Progenitor cell of endocrine pancreas (in vitro differentiated cells): ENCODE measurements at regions not wholly inside any gene's neighbourhood (a gene's known extent, or its start where the extent isn't known, plus 50 kb on each side); places are given as distances from the start of the nearest gene placed in this dataset.
"Not testable (repeated sequence)": the region's sequence is repeated elsewhere in the genome, so short reads cannot be mapped to it uniquely, and the experiment has no call there.

Source experiments
- DNase-seq: peaks from one replicate; pipeline ENCODE4 v3.0.0; 2021; ENCODE audit warnings: low spot score; ENCODE audit not compliant: unreplicated experiment
- H3K27ac Mint-ChIP-seq: 2 replicates; pipeline ENCODE4 v1.8.0; 2021; ENCODE audit warnings: mild to moderate bottlenecking, moderate library complexity, mixed read lengths
- H3K27me3 Mint-ChIP-seq: 2 replicates; pipeline ENCODE4 v1.8.0; 2021; ENCODE audit warnings: mixed read lengths
- H3K36me3 Mint-ChIP-seq: 2 replicates; pipeline ENCODE4 v1.8.0; 2022; ENCODE audit warnings: mixed read lengths; ENCODE audit not compliant: insufficient read depth
- H3K4me1 Mint-ChIP-seq: 2 replicates; pipeline ENCODE4 v1.8.0; 2021; ENCODE audit warnings: low read depth, mixed read lengths
- H3K4me3 Mint-ChIP-seq: 2 replicates; pipeline ENCODE4 v1.8.0; 2021; ENCODE audit warnings: low read depth, mild to moderate bottlenecking, moderate library complexity, mixed read lengths
- H3K9me3 Mint-ChIP-seq: 2 replicates; pipeline ENCODE4 v1.8.0; 2021; ENCODE audit warnings: low read depth, mixed read lengths
- TF ChIP-seq, protein P1 (sequence below): fragments of 200-600 bp; sonication (generic); IDR thresholded peaks from one replicate; pipeline ENCODE4 v1.5.0; 2021; ENCODE audit warnings: antibody characterized with exemption, mild to moderate bottlenecking; ENCODE audit not compliant: unreplicated experiment

DNA sequence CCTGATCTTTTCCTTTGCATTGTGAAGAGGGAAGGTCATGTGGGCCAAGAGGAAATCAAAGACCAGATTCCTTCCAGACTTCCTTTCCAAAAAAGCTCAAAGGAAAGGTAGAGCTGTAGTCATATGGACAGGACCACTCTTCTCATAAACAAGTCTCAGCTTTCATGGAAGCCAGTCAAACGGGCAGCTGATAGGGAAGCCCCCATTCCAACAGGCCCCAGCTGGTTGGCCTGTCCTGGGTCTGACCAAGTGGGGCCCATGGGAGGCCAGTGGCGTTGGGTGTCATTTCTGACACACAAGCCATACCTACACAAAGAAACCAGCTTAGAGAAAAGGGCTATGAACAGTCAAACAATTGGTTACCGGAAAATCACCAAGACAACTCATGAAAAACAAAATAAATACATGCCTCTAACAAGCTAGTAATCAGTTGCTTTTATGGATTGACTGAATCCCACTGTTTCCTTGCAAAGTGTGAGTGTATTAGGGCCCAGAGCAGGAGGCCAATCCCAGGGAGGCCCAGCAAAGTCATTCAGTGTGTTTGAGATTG, 149.6 kb upstream of the MAMLD1 start:
- TF ChIP-seq, protein P1, sequence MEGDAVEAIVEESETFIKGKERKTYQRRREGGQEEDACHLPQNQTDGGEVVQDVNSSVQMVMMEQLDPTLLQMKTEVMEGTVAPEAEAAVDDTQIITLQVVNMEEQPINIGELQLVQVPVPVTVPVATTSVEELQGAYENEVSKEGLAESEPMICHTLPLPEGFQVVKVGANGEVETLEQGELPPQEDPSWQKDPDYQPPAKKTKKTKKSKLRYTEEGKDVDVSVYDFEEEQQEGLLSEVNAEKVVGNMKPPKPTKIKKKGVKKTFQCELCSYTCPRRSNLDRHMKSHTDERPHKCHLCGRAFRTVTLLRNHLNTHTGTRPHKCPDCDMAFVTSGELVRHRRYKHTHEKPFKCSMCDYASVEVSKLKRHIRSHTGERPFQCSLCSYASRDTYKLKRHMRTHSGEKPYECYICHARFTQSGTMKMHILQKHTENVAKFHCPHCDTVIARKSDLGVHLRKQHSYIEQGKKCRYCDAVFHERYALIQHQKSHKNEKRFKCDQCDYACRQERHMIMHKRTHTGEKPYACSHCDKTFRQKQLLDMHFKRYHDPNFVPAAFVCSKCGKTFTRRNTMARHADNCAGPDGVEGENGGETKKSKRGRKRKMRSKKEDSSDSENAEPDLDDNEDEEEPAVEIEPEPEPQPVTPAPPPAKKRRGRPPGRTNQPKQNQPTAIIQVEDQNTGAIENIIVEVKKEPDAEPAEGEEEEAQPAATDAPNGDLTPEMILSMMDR: no peak
- Mint-ChIP-seq H3K27me3 (no peaks in the 10 kb centered on the region), H3K27ac (no peak overlapping the region), H3K36me3 (no peaks in the 10 kb centered on the region), H3K4me3 (no peak overlapping the region), H3K4me1 (peaks cover 3% of the 10 kb centered on the region), H3K9me3 (peaks cover 14% of the 10 kb centered on the region)
- DNase-seq: no peak

DNA sequence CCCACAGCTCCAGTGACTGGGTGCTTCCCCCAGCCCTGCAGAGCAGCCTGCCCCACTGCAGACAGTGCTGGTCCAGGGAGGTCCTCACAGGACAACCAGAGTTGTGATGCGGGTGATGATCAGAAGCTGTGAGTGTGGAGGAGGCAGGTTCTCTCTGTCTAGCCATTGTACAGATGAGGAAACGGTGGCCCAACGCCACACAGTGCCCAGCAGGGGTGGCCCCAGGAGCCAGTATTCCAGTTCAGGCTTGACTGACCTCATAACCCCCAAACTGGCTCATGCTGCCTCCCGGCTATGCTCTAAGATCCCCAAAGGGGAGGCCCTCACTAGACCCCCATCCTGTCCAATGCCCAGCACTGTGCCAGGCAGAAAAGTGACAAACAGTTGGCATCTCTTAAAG, 147.1 kb upstream of the MAMLD1 start:
- H3K36me3 Mint-ChIP-seq, H3K27ac Mint-ChIP-seq, H3K4me3 Mint-ChIP-seq, H3K4me1 Mint-ChIP-seq, H3K9me3 Mint-ChIP-seq, DNase-seq, H3K27me3 Mint-ChIP-seq: not testable (repeated sequence)

GRCh38 chrX:150216716-150217115, 146.4 kb upstream of the MAMLD1 start:
- no peak for DNase-seq
- peaks cover 7% of the 10 kb centered on the region for H3K9me3 Mint-ChIP-seq

DNA sequence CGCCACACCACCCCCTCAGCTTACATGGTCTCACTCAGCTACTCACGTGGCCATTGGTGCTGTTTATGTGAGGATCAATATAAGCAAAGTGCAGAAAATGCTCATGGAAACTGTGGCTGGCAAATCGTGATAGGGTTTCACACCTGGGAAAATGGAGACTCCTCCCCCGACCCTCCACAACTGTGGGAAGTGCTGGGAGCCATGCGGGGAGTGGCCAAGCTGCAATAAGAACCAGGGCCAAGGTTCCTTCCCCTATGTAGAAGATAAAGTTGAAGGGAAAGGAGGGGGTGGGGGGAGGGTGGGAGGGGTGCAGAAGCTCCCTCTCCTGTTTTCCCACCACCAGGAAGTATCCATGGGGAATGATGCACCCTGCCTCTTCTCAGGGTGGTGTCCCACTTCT, 145.5 kb upstream of the MAMLD1 start:
- Mint-ChIP-seq H3K9me3 (peaks cover 3% of the 10 kb centered on the region), H3K4me1 (peaks cover 3% of the 10 kb centered on the region), H3K27ac (no peak overlapping the region), H3K36me3 (no peaks in the 10 kb centered on the region), H3K27me3 (peaks cover 13% of the 10 kb centered on the region), H3K4me3 (no peak overlapping the region)
- no peak for DNase-seq
- TF ChIP-seq, protein P1: no peak

More at GRCh38 chrX:150216716-150217115, 146.4 kb upstream of the MAMLD1 start:
- Mint-ChIP-seq H3K27me3 (peaks cover 12% of the 10 kb centered on the region), H3K36me3 (no peaks in the 10 kb centered on the region), H3K4me1 (peaks cover 3% of the 10 kb centered on the region), H3K27ac (no peak overlapping the region), H3K4me3 (no peak overlapping the region)
- TF ChIP-seq, protein P1: no peak

DNA sequence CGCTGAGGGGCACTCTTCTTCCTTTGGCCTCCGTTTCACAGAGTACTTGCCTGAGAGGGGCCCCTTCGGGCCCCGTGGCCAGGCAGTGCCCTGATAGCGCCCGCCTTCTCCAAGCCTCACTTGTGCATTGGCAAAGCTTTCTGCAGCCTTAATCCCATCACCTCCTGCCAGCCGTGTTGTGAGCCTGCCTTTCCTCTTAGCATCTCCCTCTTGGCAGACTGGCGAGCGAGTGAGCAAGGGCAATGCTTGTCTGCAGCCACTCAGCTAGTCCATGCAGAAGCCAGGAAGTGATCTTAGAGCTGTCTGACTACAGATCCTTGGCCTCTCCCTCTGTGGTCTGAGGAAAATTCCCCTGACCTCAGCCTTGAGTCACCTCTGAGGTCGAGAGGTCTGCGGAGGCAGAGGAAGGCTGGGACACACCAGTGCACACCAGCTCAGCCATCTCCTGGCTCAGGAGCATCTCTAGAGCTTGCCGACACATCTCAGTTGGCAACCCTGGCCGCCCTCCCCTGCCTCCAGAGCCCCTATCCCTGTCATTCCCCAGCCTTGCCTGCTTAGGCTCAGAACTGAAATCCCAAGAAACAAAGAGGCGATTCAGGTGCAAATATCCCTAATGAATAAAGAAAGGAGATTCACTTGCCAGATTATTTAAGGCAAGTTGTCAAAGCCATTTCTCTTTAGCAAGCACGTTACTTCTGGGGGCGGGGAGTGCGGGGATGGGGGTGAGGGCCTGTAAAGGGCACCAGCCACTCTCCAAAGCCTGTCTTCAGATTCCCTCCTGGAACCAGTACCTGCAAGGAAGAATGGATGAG, 143.5 kb upstream of the MAMLD1 start:
- Mint-ChIP-seq H3K4me1 (peaks cover 3% of the 10 kb centered on the region), H3K9me3 (peaks cover 3% of the 10 kb centered on the region), H3K4me3 (no peak overlapping the region), H3K36me3 (no peaks in the 10 kb centered on the region), H3K27ac (no peak overlapping the region), H3K27me3 (peaks cover 13% of the 10 kb centered on the region)
- TF ChIP-seq, protein P1: no peak
- DNase-seq: no peak
